ENCODE measurements at regions not wholly inside any gene's neighbourhood (a gene's known extent, or its start where the extent isn't known, plus 50 kb on each side); places are given as distances from the start of the nearest gene placed in this dataset.
A peak's percentile ranks its signal among the peaks of the same experiment; 100 is the strongest.

GRCh38 chr10:6823770-6824169 lies 243.7 kb upstream of the PRKCQ start:
- Histone ChIP-seq H3K9me3 (no peaks in the 10 kb centered on the region), H3K4me3 (no peak overlapping the region), H3K27ac (no peak overlapping the region), H3K36me3 (no peaks in the 10 kb centered on the region), H3K27me3 (peaks cover 0 to 3% (median 0%) of the 10 kb centered on the region in 9 donors), H3K4me1 (no peaks in the 10 kb centered on the region)
- WGBS, 4 donors, result 0 to 43% (median 19%) methylated on average over 1 of the region's 1 CpG
- ATAC-seq (no peak), DNase-seq (no peak)
- no peak for TF ChIP-seq POLR2A (IDR thresholded peaks at IDR 0.05)
- TF ChIP-seq, protein P1, sequence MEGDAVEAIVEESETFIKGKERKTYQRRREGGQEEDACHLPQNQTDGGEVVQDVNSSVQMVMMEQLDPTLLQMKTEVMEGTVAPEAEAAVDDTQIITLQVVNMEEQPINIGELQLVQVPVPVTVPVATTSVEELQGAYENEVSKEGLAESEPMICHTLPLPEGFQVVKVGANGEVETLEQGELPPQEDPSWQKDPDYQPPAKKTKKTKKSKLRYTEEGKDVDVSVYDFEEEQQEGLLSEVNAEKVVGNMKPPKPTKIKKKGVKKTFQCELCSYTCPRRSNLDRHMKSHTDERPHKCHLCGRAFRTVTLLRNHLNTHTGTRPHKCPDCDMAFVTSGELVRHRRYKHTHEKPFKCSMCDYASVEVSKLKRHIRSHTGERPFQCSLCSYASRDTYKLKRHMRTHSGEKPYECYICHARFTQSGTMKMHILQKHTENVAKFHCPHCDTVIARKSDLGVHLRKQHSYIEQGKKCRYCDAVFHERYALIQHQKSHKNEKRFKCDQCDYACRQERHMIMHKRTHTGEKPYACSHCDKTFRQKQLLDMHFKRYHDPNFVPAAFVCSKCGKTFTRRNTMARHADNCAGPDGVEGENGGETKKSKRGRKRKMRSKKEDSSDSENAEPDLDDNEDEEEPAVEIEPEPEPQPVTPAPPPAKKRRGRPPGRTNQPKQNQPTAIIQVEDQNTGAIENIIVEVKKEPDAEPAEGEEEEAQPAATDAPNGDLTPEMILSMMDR (IDR thresholded peaks at IDR 0.05), result no peak
- intact Hi-C loops (cut with DNase I), result no loop called here

GRCh38 chr10:6819301-6819700 lies 239.2 kb upstream of the PRKCQ start:
- 68 to 77% (median 75%) methylated on average over 7 to 10 of the region's 10 CpGs for WGBS, 4 donors
- H3K4me3 ChIP-seq, result no peak overlapping the region
- no peaks in the 10 kb centered on the region for H3K36me3 ChIP-seq
- DNase-seq, result peak in 1 of 5 donors; percentile 21
- H3K27ac ChIP-seq, result no peak overlapping the region
- intact Hi-C loops (cut with DNase I), result no loop called here
- TF ChIP-seq POLR2A (IDR thresholded peaks at IDR 0.05), result no peak
- H3K4me1 ChIP-seq, result no peaks in the 10 kb centered on the region
- H3K9me3 ChIP-seq, result no peaks in the 10 kb centered on the region
- H3K27me3 ChIP-seq, result peaks cover 0 to 3% (median 0%) of the 10 kb centered on the region in 9 donors
- ATAC-seq, result peak in 1 of 4 donors; percentile 36

DNA sequence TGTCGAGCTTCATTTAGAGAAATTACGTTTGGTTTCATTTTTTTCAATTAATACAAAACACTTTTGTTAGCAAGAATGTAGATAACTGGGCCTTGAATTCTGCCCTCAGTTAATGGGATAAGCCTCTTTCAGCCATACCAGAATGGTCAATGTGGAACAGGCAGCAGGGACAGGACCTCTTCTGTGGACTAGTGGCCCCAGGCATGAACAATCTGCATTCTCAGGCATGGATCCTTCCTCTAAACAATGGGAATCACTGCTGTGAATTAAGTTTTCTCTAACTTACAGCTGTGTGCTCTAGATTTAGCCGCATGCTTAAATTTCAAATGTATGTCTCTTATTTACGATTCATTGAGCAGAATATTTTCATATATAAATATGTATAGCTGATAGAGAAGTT lies 237.7 kb upstream of the PRKCQ start:
- no peak overlapping the region for H3K4me3 ChIP-seq
- H3K9me3 ChIP-seq, result no peaks in the 10 kb centered on the region
- H3K36me3 ChIP-seq, result no peaks in the 10 kb centered on the region
- WGBS, 4 donors, result 85 to 92% (median 88%) methylated on average over 4 of the region's 4 CpGs
- no peak for TF ChIP-seq POLR2A (IDR thresholded peaks at IDR 0.05)
- TF ChIP-seq, protein P1 (IDR thresholded peaks at IDR 0.05), result no peak
- intact Hi-C loops (cut with DNase I), result no loop called here
- no peaks in the 10 kb centered on the region for H3K4me1 ChIP-seq
- H3K27me3 ChIP-seq, result peaks cover 0 to 3% (median 0%) of the 10 kb centered on the region in 9 donors
- no peak for ATAC-seq
- H3K27ac ChIP-seq, result no peak overlapping the region
- no peak for DNase-seq

- Histone ChIP-seq H3K36me3 (no peaks in the 10 kb centered on the region), H3K9me3 (no peaks in the 10 kb centered on the region), H3K27ac (no peak overlapping the region), H3K4me3 (no peak overlapping the region), H3K4me1 (no peaks in the 10 kb centered on the region), H3K27me3 (peaks cover 0 to 3% (median 0%) of the 10 kb centered on the region in 9 donors)
- TF ChIP-seq, protein P1 (IDR thresholded peaks at IDR 0.05), result no peak
- no peak for TF ChIP-seq POLR2A (IDR thresholded peaks at IDR 0.05)
- 71 to 80% (median 76%) methylated on average over 3 of the region's 3 CpGs for WGBS, 4 donors
- no peak for ATAC-seq
- no peak for DNase-seq
- intact Hi-C loops (cut with DNase I), result no loop called here
These were observed 235.3 kb upstream of the PRKCQ start for GRCh38 chr10:6815346-6815745.

GRCh38 chr10:6813856-6814255 lies 233.8 kb upstream of the PRKCQ start:
- Histone ChIP-seq H3K4me3 (no peak overlapping the region), H3K27me3 (peaks cover 0 to 4% (median 0%) of the 10 kb centered on the region in 9 donors), H3K27ac (no peak overlapping the region), H3K36me3 (no peaks in the 10 kb centered on the region), H3K4me1 (no peaks in the 10 kb centered on the region), H3K9me3 (no peaks in the 10 kb centered on the region)
- DNase-seq, result no peak
- ATAC-seq, result no peak
- intact Hi-C loops (cut with DNase I), result no loop called here
- WGBS, 4 donors, result 38 to 49% (median 45%) methylated on average over 2 of the region's 2 CpGs
- TF ChIP-seq, protein P1 (IDR thresholded peaks at IDR 0.05), result no peak
- TF ChIP-seq POLR2A (IDR thresholded peaks at IDR 0.05), result no peak
